ENCODE measurements at regions not wholly inside any gene's neighbourhood (a gene's known extent, or its start where the extent isn't known, plus 50 kb on each side); places are given as distances from the start of the nearest gene placed in this dataset.

GRCh38 chr6:6971369-6971768 is 136.4 kb upstream of the RREB1 start:
- TF ChIP-seq EZH2 (IDR thresholded peaks at IDR 0.05; ENCODE audit: borderline replicate concordance, low read length) (no peak), CTCF (IDR thresholded peaks at IDR 0.05; ENCODE audit: low read length) (no peak)
